DOHH2 (cell line): ENCODE measurements at regions not wholly inside any gene's neighbourhood (a gene's known extent, or its start where the extent isn't known, plus 50 kb on each side); places are given as distances from the start of the nearest gene placed in this dataset.

Experiments
- EZH2phosphoT487 ChIP-seq: fragments of 200-600 bp; sonication (generic); IDR thresholded peaks from 2 replicates; pipeline ENCODE4 v1.6.1; 2017; ENCODE audit warnings: borderline replicate concordance, mild to moderate bottlenecking, antibody characterized with exemption, low read length, moderate library complexity, mixed read lengths
- TF ChIP-seq, protein P1 (sequence below): fragments of 200-600 bp; sonication (generic); IDR thresholded peaks from one replicate; pipeline ENCODE4 v1.5.1; 2014; ENCODE audit warnings: antibody characterized with exemption, mild to moderate bottlenecking, low read depth, low read length; ENCODE audit not compliant: poor library complexity, severe bottlenecking

DNA sequence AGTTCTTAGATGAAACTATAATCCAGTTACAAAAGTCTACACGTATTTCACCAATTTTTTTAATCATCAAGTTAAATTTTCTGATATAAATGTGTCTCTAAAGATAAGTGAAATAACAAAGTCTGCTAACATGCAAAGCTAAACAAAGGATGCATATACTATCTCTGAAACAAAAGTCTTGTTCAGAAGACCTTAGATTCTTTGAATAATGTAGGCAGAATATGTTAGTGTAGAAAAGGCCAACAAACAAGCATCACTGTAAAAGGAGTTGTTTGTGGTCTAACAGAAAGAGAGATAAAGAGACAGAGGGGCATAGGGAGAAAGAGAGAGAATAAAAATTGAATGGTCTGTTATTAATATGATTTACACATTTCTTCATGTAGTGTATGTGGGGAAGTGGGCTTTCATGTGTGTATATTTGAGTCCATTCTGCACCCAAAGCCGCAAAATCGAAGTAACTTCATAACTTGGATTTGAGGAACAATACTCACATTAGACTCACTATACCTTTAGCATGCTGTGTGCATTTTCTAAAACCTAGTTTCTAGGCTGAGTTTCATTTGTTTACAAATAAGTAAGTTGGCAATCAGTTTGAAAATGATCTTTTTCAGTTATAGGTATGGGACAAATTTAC, 734.8 kb upstream of the REG3G start:
- TF ChIP-seq, protein P1, sequence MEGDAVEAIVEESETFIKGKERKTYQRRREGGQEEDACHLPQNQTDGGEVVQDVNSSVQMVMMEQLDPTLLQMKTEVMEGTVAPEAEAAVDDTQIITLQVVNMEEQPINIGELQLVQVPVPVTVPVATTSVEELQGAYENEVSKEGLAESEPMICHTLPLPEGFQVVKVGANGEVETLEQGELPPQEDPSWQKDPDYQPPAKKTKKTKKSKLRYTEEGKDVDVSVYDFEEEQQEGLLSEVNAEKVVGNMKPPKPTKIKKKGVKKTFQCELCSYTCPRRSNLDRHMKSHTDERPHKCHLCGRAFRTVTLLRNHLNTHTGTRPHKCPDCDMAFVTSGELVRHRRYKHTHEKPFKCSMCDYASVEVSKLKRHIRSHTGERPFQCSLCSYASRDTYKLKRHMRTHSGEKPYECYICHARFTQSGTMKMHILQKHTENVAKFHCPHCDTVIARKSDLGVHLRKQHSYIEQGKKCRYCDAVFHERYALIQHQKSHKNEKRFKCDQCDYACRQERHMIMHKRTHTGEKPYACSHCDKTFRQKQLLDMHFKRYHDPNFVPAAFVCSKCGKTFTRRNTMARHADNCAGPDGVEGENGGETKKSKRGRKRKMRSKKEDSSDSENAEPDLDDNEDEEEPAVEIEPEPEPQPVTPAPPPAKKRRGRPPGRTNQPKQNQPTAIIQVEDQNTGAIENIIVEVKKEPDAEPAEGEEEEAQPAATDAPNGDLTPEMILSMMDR: no peak
- TF ChIP-seq EZH2phosphoT487: no peak
